Breast epithelium (tissue), 4 donors: ENCODE measurements at regions not wholly inside any gene's neighbourhood (a gene's known extent, or its start where the extent isn't known, plus 50 kb on each side); places are given as distances from the start of the nearest gene placed in this dataset.

ENCODE experiments used
- DNase-seq, 2 donors: peaks; one replicate each; pipeline ENCODE4 v3.0.0-alpha.2; 2019; ENCODE audit warnings: low spot score in 2 of 2
- H3K27ac ChIP-seq, 2 donors: fragments of 200-600 bp; sonication (generic) in 1 of 2; one replicate each; pipeline ENCODE4 v1.5.1; 2016 to 2019; ENCODE audit warnings: mild to moderate bottlenecking in 1 of 2
- H3K27me3 ChIP-seq, 2 donors: fragments of 200-600 bp; sonication (generic) in 1 of 2; one replicate each; pipeline versions ENCODE4 v1.5.1 to v1.6.0; 2017 to 2019; ENCODE audit warnings: control low read depth in 1 of 2, mild to moderate bottlenecking in 1 of 2
- H3K36me3 ChIP-seq: fragments of 200-600 bp; one replicate; pipeline ENCODE4 v1.5.1; 2019
- H3K4me1 ChIP-seq, 2 donors: fragments of 200-600 bp; sonication (generic); one replicate each; pipeline ENCODE4 v1.5.1; 2016 to 2019; ENCODE audit warnings: control low read depth in 1 of 2
- H3K4me3 ChIP-seq, 3 donors: fragments of 200-600 bp; sonication (generic); 1 replicate in 2 of 3; 2 replicates in 1 of 3; pipeline ENCODE4 v1.5.1; 2016 to 2019; ENCODE audit warnings: mild to moderate bottlenecking in 3 of 3, moderate library complexity in 2 of 3
- H3K9me3 ChIP-seq, 2 donors: fragments of 200-600 bp; sonication (generic) in 1 of 2; one replicate each; pipeline ENCODE4 v1.5.1; 2016 to 2019; ENCODE audit warnings: control low read depth in 1 of 2
- POLR2A ChIP-seq: fragments of 450-650 bp; IDR thresholded peaks from one replicate; pipeline ENCODE4 v1.6.1; 2016; ENCODE audit warnings: antibody characterized with exemption, mild to moderate bottlenecking, moderate library complexity
- POLR2AphosphoS5 ChIP-seq, 3 donors: sonication (generic); formaldehyde crosslinking; IDR thresholded peaks; one replicate each; pipeline ENCODE4 v1.6.1; 2017; ENCODE audit warnings: antibody characterized with exemption in 3 of 3
- intact Hi-C: fragments of 100-400 bp; cut with DNase I; formaldehyde crosslinking; loops from one replicate; pipeline ENCODE4 v1.15.1; 2023; ENCODE audit warnings: low total_unique reads
- TF ChIP-seq, protein P1 (sequence below), 3 donors: fragments of 450-650 bp; IDR thresholded peaks; one replicate each; pipeline ENCODE4 v1.5.1; 2016 to 2017; ENCODE audit warnings: antibody characterized with exemption in 3 of 3, mild to moderate bottlenecking in 3 of 3, moderate library complexity in 3 of 3

DNA sequence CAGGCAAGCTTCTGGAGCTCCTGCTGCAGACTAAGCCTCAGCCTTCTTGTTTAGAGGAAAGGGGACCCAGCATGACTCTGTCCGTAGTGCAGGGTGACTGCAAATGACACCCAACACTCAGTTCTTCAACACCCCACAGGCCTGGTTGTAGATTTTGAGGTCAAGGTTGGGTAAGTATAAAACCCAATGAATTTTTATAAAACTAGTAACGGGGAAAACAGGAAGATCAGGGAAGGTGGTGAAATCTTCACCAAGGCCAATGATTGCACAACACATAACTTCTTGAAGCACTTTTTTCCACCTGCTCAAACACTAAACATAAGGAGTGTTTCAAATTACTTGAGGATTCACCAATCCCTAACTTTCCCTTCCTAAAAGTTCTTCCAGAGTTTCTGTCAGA, 89.4 kb upstream of the JAK1 start:
- no peaks in the 10 kb centered on the region for H3K36me3 ChIP-seq
- H3K27ac ChIP-seq: peak overlapping the region in 1 of 2 donors; percentile 16
- H3K4me1 ChIP-seq: peaks cover 0 to 8% of the 10 kb centered on the region in 2 donors
- DNase-seq: no peak
- no peak overlapping the region for H3K4me3 ChIP-seq
- intact Hi-C loops: no loop called here
- H3K9me3 ChIP-seq: no peaks in the 10 kb centered on the region
- TF ChIP-seq, protein P1, sequence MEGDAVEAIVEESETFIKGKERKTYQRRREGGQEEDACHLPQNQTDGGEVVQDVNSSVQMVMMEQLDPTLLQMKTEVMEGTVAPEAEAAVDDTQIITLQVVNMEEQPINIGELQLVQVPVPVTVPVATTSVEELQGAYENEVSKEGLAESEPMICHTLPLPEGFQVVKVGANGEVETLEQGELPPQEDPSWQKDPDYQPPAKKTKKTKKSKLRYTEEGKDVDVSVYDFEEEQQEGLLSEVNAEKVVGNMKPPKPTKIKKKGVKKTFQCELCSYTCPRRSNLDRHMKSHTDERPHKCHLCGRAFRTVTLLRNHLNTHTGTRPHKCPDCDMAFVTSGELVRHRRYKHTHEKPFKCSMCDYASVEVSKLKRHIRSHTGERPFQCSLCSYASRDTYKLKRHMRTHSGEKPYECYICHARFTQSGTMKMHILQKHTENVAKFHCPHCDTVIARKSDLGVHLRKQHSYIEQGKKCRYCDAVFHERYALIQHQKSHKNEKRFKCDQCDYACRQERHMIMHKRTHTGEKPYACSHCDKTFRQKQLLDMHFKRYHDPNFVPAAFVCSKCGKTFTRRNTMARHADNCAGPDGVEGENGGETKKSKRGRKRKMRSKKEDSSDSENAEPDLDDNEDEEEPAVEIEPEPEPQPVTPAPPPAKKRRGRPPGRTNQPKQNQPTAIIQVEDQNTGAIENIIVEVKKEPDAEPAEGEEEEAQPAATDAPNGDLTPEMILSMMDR (IDR thresholded peaks at IDR 0.05): no peak
- TF ChIP-seq POLR2AphosphoS5 (IDR thresholded peaks at IDR 0.05): no peak
- TF ChIP-seq POLR2A: no peak
- no peaks in the 10 kb centered on the region for H3K27me3 ChIP-seq

DNA sequence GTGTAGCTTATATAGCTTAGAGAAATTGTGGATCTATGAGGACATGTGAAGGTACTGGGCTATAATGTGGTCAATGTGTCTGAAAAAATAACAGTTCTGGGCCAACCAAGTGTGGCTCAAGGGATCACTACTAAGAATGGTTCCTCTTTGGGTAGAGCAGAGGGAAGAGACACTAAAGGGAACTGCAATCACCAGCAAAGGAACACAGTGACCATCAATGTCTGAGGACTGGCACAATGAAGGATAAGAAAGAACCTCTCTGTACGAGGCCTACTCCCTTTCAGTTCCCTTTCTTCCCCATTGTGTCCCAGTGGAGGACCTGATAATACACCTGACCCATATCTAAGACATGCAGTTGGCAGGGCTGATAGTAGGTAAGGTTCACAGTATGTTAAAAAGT, 89.9 kb upstream of the JAK1 start:
- Histone ChIP-seq H3K4me1 (peaks cover 0 to 6% of the 10 kb centered on the region in 2 donors), H3K27me3 (no peaks in the 10 kb centered on the region), H3K9me3 (no peaks in the 10 kb centered on the region), H3K4me3 (no peak overlapping the region), H3K36me3 (no peaks in the 10 kb centered on the region), H3K27ac (peak overlapping the region in 1 of 2 donors; percentile 40)
- intact Hi-C loops: no loop called here
- TF ChIP-seq POLR2AphosphoS5 (IDR thresholded peaks at IDR 0.05) (no peak), POLR2A (no peak)
- DNase-seq: no peak

DNA sequence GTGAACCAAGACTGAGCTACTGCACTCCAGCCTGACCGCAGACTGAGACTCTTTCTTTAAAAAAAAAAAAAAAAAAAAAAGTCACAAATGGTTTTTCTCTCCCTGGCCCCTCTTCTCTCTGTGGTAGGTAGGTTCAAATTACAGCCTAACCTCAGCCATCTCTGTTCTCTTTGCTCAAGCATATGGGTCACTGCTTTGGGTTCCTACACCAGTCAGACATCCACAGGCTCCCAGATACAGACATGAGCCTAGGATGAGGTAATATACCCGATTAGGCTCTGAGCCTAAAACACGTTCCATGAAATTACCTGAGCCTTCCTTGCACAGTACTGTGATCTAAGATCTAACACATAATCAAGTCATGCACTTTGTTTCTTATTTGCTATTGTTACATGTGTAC, 90.5 kb upstream of the JAK1 start:
- Histone ChIP-seq H3K4me1 (peaks cover 0 to 6% of the 10 kb centered on the region in 2 donors), H3K36me3 (no peaks in the 10 kb centered on the region), H3K27ac (peak overlapping the region in 1 of 2 donors; percentile 0), H3K4me3 (no peak overlapping the region), H3K27me3 (no peaks in the 10 kb centered on the region), H3K9me3 (no peaks in the 10 kb centered on the region)
- intact Hi-C loops: no loop called here
- no peak for TF ChIP-seq POLR2A
- TF ChIP-seq POLR2AphosphoS5 (IDR thresholded peaks at IDR 0.05): no peak
- TF ChIP-seq, protein P1 (IDR thresholded peaks at IDR 0.05): no peak
- no peak for DNase-seq

DNA sequence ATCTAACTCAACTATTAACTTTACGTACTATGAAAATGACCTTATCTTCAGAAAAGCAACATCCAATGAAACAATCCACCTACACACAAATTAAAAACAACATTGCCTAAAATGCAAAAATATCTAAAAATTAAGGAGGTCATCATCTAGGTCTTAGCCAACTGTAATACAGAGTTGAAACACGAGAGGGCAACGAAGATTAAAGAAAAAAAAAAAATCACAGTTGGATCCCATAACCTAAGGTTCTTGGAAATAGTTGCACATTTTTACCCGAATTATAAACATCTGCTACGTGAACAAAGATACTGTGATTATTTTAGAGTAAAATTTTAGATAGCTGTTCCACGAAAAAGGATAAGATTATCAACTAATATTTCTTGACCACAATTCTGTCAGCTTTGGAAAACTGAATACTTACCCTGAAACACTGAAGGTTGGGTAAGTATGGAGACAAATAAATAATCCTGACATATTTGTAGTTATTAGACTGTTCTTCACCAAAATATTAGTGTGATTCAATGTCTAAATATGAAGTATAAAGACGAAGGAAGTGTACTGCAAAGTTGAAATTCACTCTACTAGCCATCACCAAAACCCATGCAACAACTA, 88.0 kb upstream of the AK4 start:
- intact Hi-C loops: no loop called here

DNA sequence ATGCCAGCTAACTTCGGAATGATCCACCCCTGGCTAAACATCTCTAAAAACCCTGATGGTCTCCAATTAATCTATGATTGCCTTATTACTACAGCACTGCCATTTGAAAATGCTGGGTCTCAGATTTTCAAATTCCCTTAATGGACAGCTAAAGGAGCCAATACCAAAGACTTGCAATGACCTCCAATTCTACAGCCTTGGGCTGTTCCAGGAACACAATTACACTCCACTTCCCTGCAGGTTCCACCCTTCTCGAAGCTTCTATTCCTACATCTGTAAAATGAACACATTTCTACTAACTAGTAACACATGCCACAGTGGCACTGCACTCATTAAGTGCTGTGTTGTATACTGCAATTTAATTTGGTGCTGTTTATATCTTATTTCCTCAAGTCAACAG, 85.7 kb upstream of the AK4 start:
- Histone ChIP-seq H3K27me3 (no peaks in the 10 kb centered on the region), H3K27ac (peak overlapping the region; percentile 28 to 50), H3K4me1 (peaks cover 0 to 9% of the 10 kb centered on the region in 2 donors), H3K9me3 (no peaks in the 10 kb centered on the region), H3K4me3 (peak overlapping the region in 1 of 3 donors; percentile 14), H3K36me3 (no peaks in the 10 kb centered on the region)
- DNase-seq: no peak
- no peak for TF ChIP-seq POLR2AphosphoS5 (IDR thresholded peaks at IDR 0.05)
- no peak for TF ChIP-seq POLR2A
- intact Hi-C loops: no loop called here

More for the DNA sequence above, 88.0 kb upstream of the AK4 start:
- Histone ChIP-seq H3K27ac (no peak overlapping the region), H3K9me3 (no peaks in the 10 kb centered on the region), H3K4me3 (no peak overlapping the region), H3K4me1 (peaks cover 0 to 16% of the 10 kb centered on the region in 2 donors), H3K27me3 (no peaks in the 10 kb centered on the region), H3K36me3 (no peaks in the 10 kb centered on the region)
- no peak for TF ChIP-seq POLR2AphosphoS5 (IDR thresholded peaks at IDR 0.05)
- TF ChIP-seq, protein P1 (IDR thresholded peaks at IDR 0.05): peak; percentile 65 to 80 (median 66)
- no peak for DNase-seq

DNA sequence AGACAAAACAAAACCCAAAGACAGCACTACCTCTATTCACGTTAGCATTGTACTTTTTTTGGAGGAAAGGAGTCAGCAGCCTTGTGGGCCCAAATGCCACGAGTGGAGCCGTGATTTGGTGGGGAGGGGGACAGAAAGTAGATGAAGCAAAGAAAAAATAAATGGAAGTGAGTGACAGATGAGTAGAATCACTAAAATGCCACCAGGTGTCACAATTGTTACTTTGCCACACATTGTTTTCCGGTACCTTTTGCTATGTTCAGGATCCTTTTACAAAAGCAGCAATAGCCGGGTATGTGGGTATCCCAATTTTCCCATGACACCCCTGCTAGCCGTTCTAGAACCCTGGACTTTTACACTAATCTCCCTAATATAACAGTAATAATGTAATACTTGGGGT, 85.0 kb upstream of the AK4 start:
- TF ChIP-seq POLR2AphosphoS5 (IDR thresholded peaks at IDR 0.05) (no peak), POLR2A (no peak)
- TF ChIP-seq, protein P1 (IDR thresholded peaks at IDR 0.05): peak in 1 of 3 donors; percentile 9
- Histone ChIP-seq H3K9me3 (no peaks in the 10 kb centered on the region), H3K27ac (peak overlapping the region; percentile 28 to 50), H3K27me3 (no peaks in the 10 kb centered on the region), H3K36me3 (no peaks in the 10 kb centered on the region), H3K4me3 (peak overlapping the region in 1 of 3 donors; percentile 14), H3K4me1 (peaks cover 0 to 9% of the 10 kb centered on the region in 2 donors)
- DNase-seq: no peak
- intact Hi-C loops: no loop called here
